PC-9 (cell line): ENCODE measurements at regions not wholly inside any gene's neighbourhood (a gene's known extent, or its start where the extent isn't known, plus 50 kb on each side); places are given as distances from the start of the nearest gene placed in this dataset.

Source experiments
- BruUV-seq: library from RNA; stranded (reverse); fragments of 400-500 nt; replicated peaks from 2 replicates; lab custom pipeline; 2021; lab: Mats Ljungman, UMichigan
- CTCF ChIA-PET: fragments of 300-600 bp; sonication (Branson Sonifier 250); formaldehyde crosslinking; loops from one replicate; lab custom pipeline; 2022; ENCODE audit warnings: antibody characterized with exemption; lab: Charles Lee
- POLR2A ChIA-PET: fragments of 300-600 bp; sonication (Branson Sonifier 250); formaldehyde crosslinking; loops from one replicate; lab custom pipeline; 2022; ENCODE audit warnings: antibody characterized with exemption; ENCODE audit not compliant: unreplicated experiment; lab: Charles Lee
- DNase-seq, 2 experiments: peaks; one replicate each; pipeline versions ENCODE4 v3.0.0 to v3.0.0-alpha.2; 2015 to 2022; ENCODE audit warnings: mixed read lengths in 1 of 2
- H2AFZ ChIP-seq: fragments of 200-600 bp; sonication (generic); 2 replicates; pipeline ENCODE4 v1.8.1; 2017; ENCODE audit warnings: antibody characterized with exemption
- H3F3A ChIP-seq: fragments of 200-600 bp; sonication (generic); 2 replicates; pipeline ENCODE4 v1.8.1; 2017; ENCODE audit warnings: antibody characterized with exemption, mild to moderate bottlenecking, low read depth; ENCODE audit not compliant: insufficient read depth
- H3K27ac ChIP-seq: fragments of 200-600 bp; sonication (generic); 2 replicates; pipeline ENCODE4 v1.6.1; 2016; ENCODE audit warnings: mixed run types
- H3K27me3 ChIP-seq: fragments of 200-600 bp; sonication (generic); 2 replicates; pipeline ENCODE4 v1.6.1; 2016; ENCODE audit warnings: low read depth, mixed run types; ENCODE audit not compliant: insufficient read depth
- H3K36me3 ChIP-seq: fragments of 200-600 bp; sonication (generic); 2 replicates; pipeline ENCODE4 v1.6.1; 2016; ENCODE audit warnings: low read depth, mixed run types
- H3K4me1 ChIP-seq: fragments of 200-600 bp; sonication (generic); replicated peaks from 2 replicates; pipeline ENCODE4 v1.6.1; 2016; ENCODE audit warnings: mixed run types; ENCODE audit not compliant: insufficient read depth
- H3K4me2 ChIP-seq: fragments of 200-600 bp; sonication (generic); 2 replicates; pipeline ENCODE4 v1.6.1; 2017; ENCODE audit warnings: mixed run types
- H3K4me3 ChIP-seq: fragments of 200-600 bp; sonication (generic); 2 replicates; pipeline ENCODE4 v1.6.1; 2016; ENCODE audit warnings: mixed run types
- H3K79me2 ChIP-seq: fragments of 200-600 bp; sonication (generic); 2 replicates; pipeline ENCODE4 v1.6.1; 2017; ENCODE audit warnings: low read depth, mixed run types
- H3K9me2 ChIP-seq: fragments of 200-600 bp; sonication (generic); 2 replicates; pipeline ENCODE4 v1.8.1; 2017; ENCODE audit warnings: mild to moderate bottlenecking; ENCODE audit not compliant: insufficient read depth
- H3K9me3 ChIP-seq: fragments of 200-600 bp; sonication (generic); 2 replicates; pipeline ENCODE4 v1.8.1; 2016; ENCODE audit warnings: low read depth; ENCODE audit not compliant: insufficient read depth
- H4K20me1 ChIP-seq: fragments of 200-600 bp; sonication (generic); 2 replicates; pipeline ENCODE4 v1.8.1; 2017; ENCODE audit not compliant: insufficient read depth
- EZH2 ChIP-seq: fragments of 200-600 bp; sonication (generic); IDR thresholded peaks from 2 replicates; pipeline ENCODE4 v1.8.0; 2017; ENCODE audit warnings: antibody characterized with exemption, low read depth
- intact Hi-C: fragments of 100-400 bp; cut with micrococcal nuclease; formaldehyde crosslinking; loops from one replicate; pipeline ENCODE4 v1.10.0; 2022; ENCODE audit not compliant: unreplicated experiment
- TF ChIP-seq, protein P1 (sequence below): fragments of 200-600 bp; sonication (generic); conservative IDR thresholded peaks from 2 replicates; pipeline ENCODE4 v1.6.1; 2017; ENCODE audit warnings: mixed run types, antibody characterized with exemption, mild to moderate bottlenecking, moderate library complexity

DNA sequence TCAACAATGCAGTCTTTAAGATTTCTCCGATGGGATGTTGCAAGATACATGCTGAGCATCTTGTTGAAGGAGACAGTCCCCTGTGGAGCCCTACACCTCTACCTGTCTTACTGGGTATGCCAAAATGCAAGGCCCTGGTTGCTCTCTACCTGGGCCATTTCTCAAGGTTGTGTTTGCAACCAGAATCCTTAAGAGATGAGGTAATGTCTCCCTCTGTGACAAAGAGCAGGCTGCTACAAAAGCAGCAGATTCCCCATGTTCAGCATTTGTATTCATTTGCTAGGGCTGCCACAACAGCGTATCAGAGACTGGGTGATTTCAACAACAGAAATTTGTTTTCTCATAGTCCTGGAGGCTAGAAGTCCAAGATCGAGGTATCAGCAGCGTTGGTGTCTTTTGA, 138.4 kb upstream of the RPS23 start:
- H3K4me2 ChIP-seq: no peak overlapping the region
- peaks cover 17% of the 10 kb centered on the region for H3K4me1 ChIP-seq
- peaks cover 3% of the 10 kb centered on the region; the same call in 1 of the 2 replicates for H3F3A ChIP-seq
- H2AFZ ChIP-seq: no peak overlapping the region
- no peaks in the 10 kb centered on the region for H3K27me3 ChIP-seq
- H3K27ac ChIP-seq: no peak overlapping the region
- no peak for DNase-seq
- TF ChIP-seq, protein P1, sequence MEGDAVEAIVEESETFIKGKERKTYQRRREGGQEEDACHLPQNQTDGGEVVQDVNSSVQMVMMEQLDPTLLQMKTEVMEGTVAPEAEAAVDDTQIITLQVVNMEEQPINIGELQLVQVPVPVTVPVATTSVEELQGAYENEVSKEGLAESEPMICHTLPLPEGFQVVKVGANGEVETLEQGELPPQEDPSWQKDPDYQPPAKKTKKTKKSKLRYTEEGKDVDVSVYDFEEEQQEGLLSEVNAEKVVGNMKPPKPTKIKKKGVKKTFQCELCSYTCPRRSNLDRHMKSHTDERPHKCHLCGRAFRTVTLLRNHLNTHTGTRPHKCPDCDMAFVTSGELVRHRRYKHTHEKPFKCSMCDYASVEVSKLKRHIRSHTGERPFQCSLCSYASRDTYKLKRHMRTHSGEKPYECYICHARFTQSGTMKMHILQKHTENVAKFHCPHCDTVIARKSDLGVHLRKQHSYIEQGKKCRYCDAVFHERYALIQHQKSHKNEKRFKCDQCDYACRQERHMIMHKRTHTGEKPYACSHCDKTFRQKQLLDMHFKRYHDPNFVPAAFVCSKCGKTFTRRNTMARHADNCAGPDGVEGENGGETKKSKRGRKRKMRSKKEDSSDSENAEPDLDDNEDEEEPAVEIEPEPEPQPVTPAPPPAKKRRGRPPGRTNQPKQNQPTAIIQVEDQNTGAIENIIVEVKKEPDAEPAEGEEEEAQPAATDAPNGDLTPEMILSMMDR: no peak
- no peak for TF ChIP-seq EZH2
- no peaks in the 10 kb centered on the region for H3K9me3 ChIP-seq
- CTCF ChIA-PET: no interaction called here
- no peaks in the 10 kb centered on the region for H3K36me3 ChIP-seq
- intact Hi-C loops: no loop called here
- POLR2A ChIA-PET: no interaction called here
- H3K4me3 ChIP-seq: no peak overlapping the region
- H4K20me1 ChIP-seq: no peaks in the 10 kb centered on the region
- H3K9me2 ChIP-seq: no peaks in the 10 kb centered on the region
- no peaks in the 10 kb centered on the region for H3K79me2 ChIP-seq
- BruUV-seq: no TSS peak

DNA sequence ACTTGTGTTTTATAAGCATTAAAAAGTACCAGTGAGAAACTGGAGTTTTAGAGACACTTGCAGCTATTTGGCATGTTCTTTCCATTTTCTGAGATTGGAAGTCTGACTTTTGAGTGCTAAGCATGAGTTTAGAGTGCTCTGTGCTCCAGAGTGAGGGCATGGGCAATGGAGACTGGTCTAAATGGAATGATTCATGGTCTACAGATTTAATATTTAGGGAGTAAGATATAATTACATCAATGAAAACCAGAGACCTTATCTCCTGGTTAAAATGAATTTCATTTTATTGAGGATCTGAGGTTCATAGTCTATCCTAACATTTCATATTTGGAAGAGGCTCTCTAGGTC, 135.9 kb upstream of the RPS23 start:
- Histone ChIP-seq H3F3A (no peaks in the 10 kb centered on the region), H3K9me3 (no peaks in the 10 kb centered on the region), H3K4me2 (no peak overlapping the region), H2AFZ (no peak overlapping the region), H3K27ac (peak overlapping the region; percentile 15; the same call in 1 of the 2 replicates), H4K20me1 (no peaks in the 10 kb centered on the region), H3K36me3 (no peaks in the 10 kb centered on the region), H3K27me3 (no peaks in the 10 kb centered on the region), H3K79me2 (no peaks in the 10 kb centered on the region), H3K4me1 (peaks cover 14% of the 10 kb centered on the region), H3K4me3 (no peak overlapping the region), H3K9me2 (no peaks in the 10 kb centered on the region)
- CTCF ChIA-PET: no interaction called here
- no TSS peak for BruUV-seq
- intact Hi-C loops: no loop called here
- no peak for DNase-seq
- POLR2A ChIA-PET: no interaction called here
- no peak for TF ChIP-seq EZH2
- TF ChIP-seq, protein P1: no peak

GRCh38 chr5:82413302-82414040, 135.3 kb upstream of the RPS23 start:
- H3K9me3 ChIP-seq: no peaks in the 10 kb centered on the region
- POLR2A ChIA-PET: no interaction called here
- no peak overlapping the region for H3K4me3 ChIP-seq
- no peaks in the 10 kb centered on the region for H3K36me3 ChIP-seq
- peak overlapping the region; percentile 15; the same call in 1 of the 2 replicates for H3K27ac ChIP-seq
- peak in 1 of 2 experiments; percentile 64 for DNase-seq
- no peaks in the 10 kb centered on the region for H4K20me1 ChIP-seq
- no peak for TF ChIP-seq EZH2
- TF ChIP-seq, protein P1: no peak
- CTCF ChIA-PET: no interaction called here
- intact Hi-C loops: no loop called here
- no peak overlapping the region for H3K4me2 ChIP-seq
- peaks cover 14% of the 10 kb centered on the region for H3K4me1 ChIP-seq
- no peaks in the 10 kb centered on the region for H3K79me2 ChIP-seq
- no TSS peak for BruUV-seq
- H3K9me2 ChIP-seq: no peaks in the 10 kb centered on the region
- H3K27me3 ChIP-seq: no peaks in the 10 kb centered on the region
- no peaks in the 10 kb centered on the region for H3F3A ChIP-seq
- H2AFZ ChIP-seq: no peak overlapping the region
